ENCODE measurements at regions not wholly inside any gene's neighbourhood (a gene's known extent, or its start where the extent isn't known, plus 50 kb on each side); places are given as distances from the start of the nearest gene placed in this dataset.

- POLR2A ChIA-PET = no interaction called here
- no CpG with 5 or more reads among the region's 3 CpGs for WGBS (ENCODE audit: insufficient coverage)
- Histone ChIP-seq H3K4me2 (replicated peaks; ENCODE audit: low read depth, low read length, poor library complexity, severe bottlenecking) (no peak overlapping the region), H3K79me2 (ENCODE audit: control insufficient read depth, insufficient read depth, low read length) (no peaks in the 10 kb centered on the region), H3K9ac (ENCODE audit: low read length) (no peak overlapping the region), H4K20me1 (ENCODE audit: control insufficient read depth, insufficient read depth, low read length, poor library complexity, severe bottlenecking) (no peaks in the 10 kb centered on the region), H3K9me3 (ENCODE audit: control extremely low read depth in 1 of 3, control insufficient read depth in 2 of 3, insufficient read depth in 1 of 3, low read length in 2 of 3) (no peaks in the 10 kb centered on the region), H2AFZ (ENCODE audit: insufficient read depth, low read depth, low read length, poor library complexity, severe bottlenecking) (no peak overlapping the region), H3K4me1 (ENCODE audit: control insufficient read depth in 2 of 2, insufficient read depth in 2 of 2, low read length in 2 of 2) (no peaks in the 10 kb centered on the region), H3K27me3 (replicated peaks in 1 of 4; ENCODE audit: control extremely low read depth in 1 of 4, control insufficient read depth in 3 of 4, insufficient read depth in 4 of 4, low read length in 3 of 4) (peaks cover 0 to 6% (median 0%) of the 10 kb centered on the region in 4 experiments), H3K4me3 (ENCODE audit: control extremely low read depth in 1 of 5, extremely low read depth in 1 of 5, insufficient read depth in 1 of 5, low read depth in 2 of 5, low read length in 4 of 5) (no peak overlapping the region), H3K27ac (ENCODE audit: low read length in 2 of 2) (no peak overlapping the region), H3K36me3 (replicated peaks in 1 of 2; ENCODE audit: control extremely low read depth in 1 of 2, control insufficient read depth in 1 of 2, extremely low read depth in 1 of 2, insufficient read depth in 2 of 2, low read length in 1 of 2) (no peaks in the 10 kb centered on the region)
- ATAC-seq (ENCODE audit: low read depth) (no peak), DNase-seq (no peak)
- Mint-ChIP-seq H3K4me3 (no peak overlapping the region), H3K27ac (no peak overlapping the region), H3K9me3 (ENCODE audit: insufficient read depth) (no peaks in the 10 kb centered on the region), H3K27me3 (peaks cover 4% of the 10 kb centered on the region), H3K4me1 (no peaks in the 10 kb centered on the region)
- intact Hi-C loops (cut with micrococcal nuclease) = no loop called here
- TF ChIP-seq CTCF (IDR thresholded peaks at IDR 0.05) = no peak
- CTCF ChIA-PET = no interaction called here
Observed at GRCh38 chr10:4255751-4256150, 470.7 kb upstream of the KLF6 start.

GRCh38 chr10:4254101-4254994 is 469.3 kb upstream of the KLF6 start:
- no peaks in the 10 kb centered on the region for H3K9me3 Mint-ChIP-seq (ENCODE audit: insufficient read depth)
- WGBS (ENCODE audit: insufficient coverage) = 83% methylated on average over 9 of the region's 11 CpGs
- intact Hi-C loops (cut with micrococcal nuclease) = no loop called here
- no peaks in the 10 kb centered on the region for H3K4me1 Mint-ChIP-seq
- Histone ChIP-seq H3K27ac (ENCODE audit: low read length in 2 of 2) (no peak overlapping the region), H3K9me3 (ENCODE audit: control extremely low read depth in 1 of 3, control insufficient read depth in 2 of 3, insufficient read depth in 1 of 3, low read length in 2 of 3) (no peaks in the 10 kb centered on the region), H3K36me3 (replicated peaks in 1 of 2; ENCODE audit: control extremely low read depth in 1 of 2, control insufficient read depth in 1 of 2, extremely low read depth in 1 of 2, insufficient read depth in 2 of 2, low read length in 1 of 2) (no peaks in the 10 kb centered on the region), H3K27me3 (replicated peaks in 1 of 4; ENCODE audit: control extremely low read depth in 1 of 4, control insufficient read depth in 3 of 4, insufficient read depth in 4 of 4, low read length in 3 of 4) (peaks cover 0 to 6% (median 0%) of the 10 kb centered on the region in 4 experiments), H2AFZ (ENCODE audit: insufficient read depth, low read depth, low read length, poor library complexity, severe bottlenecking) (no peak overlapping the region), H4K20me1 (ENCODE audit: control insufficient read depth, insufficient read depth, low read length, poor library complexity, severe bottlenecking) (no peaks in the 10 kb centered on the region), H3K4me3 (ENCODE audit: control extremely low read depth in 1 of 5, extremely low read depth in 1 of 5, insufficient read depth in 1 of 5, low read depth in 2 of 5, low read length in 4 of 5) (no peak overlapping the region), H3K4me2 (replicated peaks; ENCODE audit: low read depth, low read length, poor library complexity, severe bottlenecking) (no peak overlapping the region), H3K9ac (ENCODE audit: low read length) (no peak overlapping the region), H3K79me2 (ENCODE audit: control insufficient read depth, insufficient read depth, low read length) (no peaks in the 10 kb centered on the region), H3K4me1 (ENCODE audit: control insufficient read depth in 2 of 2, insufficient read depth in 2 of 2, low read length in 2 of 2) (no peaks in the 10 kb centered on the region)
- no peak for ATAC-seq (ENCODE audit: low read depth)
- no peak overlapping the region for H3K4me3 Mint-ChIP-seq
- H3K27ac Mint-ChIP-seq = no peak overlapping the region
- peaks cover 4% of the 10 kb centered on the region for H3K27me3 Mint-ChIP-seq
- ChIA-PET POLR2A (no interaction called here), CTCF (no interaction called here)
- no peak for DNase-seq
- TF ChIP-seq EZH2 (IDR thresholded peaks at IDR 0.05; ENCODE audit: borderline replicate concordance, insufficient read depth, low read depth, low read length, poor library complexity, severe bottlenecking) = no peak
- no peak for TF ChIP-seq CTCF (IDR thresholded peaks at IDR 0.05)

All from B cell (primary cell).